Hematopoietic multipotent progenitor cell treated with erythropoietin and hydrocortisone succinate and interleukin-3 and kit ligand, for 17 days (in vitro differentiated cells): ENCODE measurements at regions not wholly inside any gene's neighbourhood (a gene's known extent, or its start where the extent isn't known, plus 50 kb on each side); places are given as distances from the start of the nearest gene placed in this dataset.
"Not testable (repeated sequence)": the region's sequence is repeated elsewhere in the genome, so short reads cannot be mapped to it uniquely, and the experiment has no call there.

Experiments
- DNase-seq: peaks from one replicate; pipeline ENCODE4 v3.0.0-alpha.2; 2015; ENCODE audit warnings: low spot score

GRCh38 chr14:58730792-58731464, 93.2 kb downstream of the DACT1 start:
- no peak for DNase-seq

GRCh38 chr14:58731465-58732293, 93.9 kb downstream of the DACT1 start:
- DNase-seq: no peak

GRCh38 chr14:58732387-58732786, 94.6 kb downstream of the DACT1 start:
- no peak for DNase-seq

GRCh38 chr14:58733451-58734208, 95.9 kb downstream of the DACT1 start:
- DNase-seq: no peak

GRCh38 chr14:58735596-58735995, 97.8 kb downstream of the DACT1 start:
- no peak for DNase-seq

- DNase-seq: no peak
Measured at GRCh38 chr14:58736606-58737005, 98.8 kb downstream of the DACT1 start.

- no peak for DNase-seq
Measured at GRCh38 chr14:58737511-58737910, 99.7 kb downstream of the DACT1 start.

GRCh38 chr14:58738189-58738836, 100.6 kb downstream of the DACT1 start:
- no peak for DNase-seq

- no peak for DNase-seq
Measured at GRCh38 chr14:58738876-58739275, 101.1 kb downstream of the DACT1 start.

- no peak for DNase-seq
Measured at GRCh38 chr14:58739674-58740073, 101.9 kb downstream of the DACT1 start.

GRCh38 chr14:58740379-58740935, 102.7 kb downstream of the DACT1 start:
- no peak for DNase-seq

- DNase-seq: no peak
Measured at GRCh38 chr14:58744801-58745394, 107.1 kb downstream of the DACT1 start.

GRCh38 chr14:58746261-58746660, 108.5 kb downstream of the DACT1 start:
- DNase-seq: no peak

GRCh38 chr14:58746701-58747100, 108.9 kb downstream of the DACT1 start:
- no peak for DNase-seq

GRCh38 chr14:58747181-58747580, 109.4 kb downstream of the DACT1 start:
- no peak for DNase-seq

GRCh38 chr14:58748251-58748650, 110.5 kb downstream of the DACT1 start:
- not testable (repeated sequence) for DNase-seq

GRCh38 chr14:58749066-58749669, 111.4 kb downstream of the DACT1 start:
- DNase-seq: no peak

- DNase-seq: no peak
Measured at GRCh38 chr14:58750321-58751269, 112.8 kb downstream of the DACT1 start.

- no peak for DNase-seq
Measured at GRCh38 chr14:58751788-58752187, 114.0 kb downstream of the DACT1 start.

- no peak for DNase-seq
Measured at GRCh38 chr14:58752289-58752688, 114.5 kb downstream of the DACT1 start.
